GM23248 (cell line): ENCODE measurements at regions not wholly inside any gene's neighbourhood (a gene's known extent, or its start where the extent isn't known, plus 50 kb on each side); places are given as distances from the start of the nearest gene placed in this dataset.

ENCODE experiments used
- EZH2 ChIP-seq: fragments of 200-600 bp; sonication (generic); IDR thresholded peaks from 2 replicates; pipeline ENCODE4 v1.6.1; 2018; ENCODE audit warnings: antibody characterized with exemption, mild to moderate bottlenecking; ENCODE audit not compliant: insufficient read depth, poor library complexity, severe bottlenecking
- EZH2phosphoT487 ChIP-seq: fragments of 200-600 bp; sonication (generic); IDR thresholded peaks from 2 replicates; pipeline ENCODE4 v1.6.1; 2018; ENCODE audit warnings: antibody characterized with exemption, moderate library complexity, mild to moderate bottlenecking, low read depth; ENCODE audit not compliant: insufficient read depth

- TF ChIP-seq EZH2: no peak
- TF ChIP-seq EZH2phosphoT487: no peak
Measured at GRCh38 chr12:70982991-70983390, 62.5 kb upstream of the PTPRR start.
